ENCODE measurements at regions not wholly inside any gene's neighbourhood (a gene's known extent, or its start where the extent isn't known, plus 50 kb on each side); places are given as distances from the start of the nearest gene placed in this dataset.

DNA sequence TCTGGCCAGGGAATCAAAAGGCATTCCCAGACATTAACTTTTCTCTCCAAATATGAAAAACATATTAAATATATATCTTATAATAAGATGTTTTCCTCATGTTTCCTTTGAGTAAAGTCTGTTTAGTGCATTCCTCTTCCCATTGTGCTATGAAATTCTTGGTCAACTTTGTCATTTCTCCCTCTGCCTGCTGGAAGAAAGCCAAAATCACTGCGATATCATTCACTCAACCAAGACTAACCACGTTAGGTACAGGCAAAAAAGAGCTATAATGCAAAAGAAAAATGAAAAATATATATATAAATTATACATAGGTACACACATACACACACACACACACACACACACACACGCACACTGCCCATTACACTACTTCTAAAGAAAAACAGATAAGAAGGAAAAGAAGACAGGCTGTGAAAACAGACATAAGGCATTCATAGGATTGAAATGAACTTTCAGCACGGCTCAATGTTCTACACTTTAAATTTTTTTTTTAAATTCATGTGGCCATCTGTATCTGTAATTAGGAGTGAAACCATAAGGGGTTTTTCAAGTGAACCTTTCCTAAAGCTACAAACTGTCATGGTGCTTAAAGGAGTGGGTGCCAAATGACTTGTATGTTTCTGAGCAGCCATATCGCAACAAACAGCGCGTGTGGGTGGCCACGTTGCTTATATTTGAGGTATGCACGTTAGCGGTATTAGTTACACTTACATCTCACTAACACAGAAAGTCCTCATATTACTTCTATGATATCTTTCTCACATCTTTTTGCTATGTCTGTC lies 71.6 kb upstream of the PSMD7 start (continued):
- TF ChIP-seq, protein P1, sequence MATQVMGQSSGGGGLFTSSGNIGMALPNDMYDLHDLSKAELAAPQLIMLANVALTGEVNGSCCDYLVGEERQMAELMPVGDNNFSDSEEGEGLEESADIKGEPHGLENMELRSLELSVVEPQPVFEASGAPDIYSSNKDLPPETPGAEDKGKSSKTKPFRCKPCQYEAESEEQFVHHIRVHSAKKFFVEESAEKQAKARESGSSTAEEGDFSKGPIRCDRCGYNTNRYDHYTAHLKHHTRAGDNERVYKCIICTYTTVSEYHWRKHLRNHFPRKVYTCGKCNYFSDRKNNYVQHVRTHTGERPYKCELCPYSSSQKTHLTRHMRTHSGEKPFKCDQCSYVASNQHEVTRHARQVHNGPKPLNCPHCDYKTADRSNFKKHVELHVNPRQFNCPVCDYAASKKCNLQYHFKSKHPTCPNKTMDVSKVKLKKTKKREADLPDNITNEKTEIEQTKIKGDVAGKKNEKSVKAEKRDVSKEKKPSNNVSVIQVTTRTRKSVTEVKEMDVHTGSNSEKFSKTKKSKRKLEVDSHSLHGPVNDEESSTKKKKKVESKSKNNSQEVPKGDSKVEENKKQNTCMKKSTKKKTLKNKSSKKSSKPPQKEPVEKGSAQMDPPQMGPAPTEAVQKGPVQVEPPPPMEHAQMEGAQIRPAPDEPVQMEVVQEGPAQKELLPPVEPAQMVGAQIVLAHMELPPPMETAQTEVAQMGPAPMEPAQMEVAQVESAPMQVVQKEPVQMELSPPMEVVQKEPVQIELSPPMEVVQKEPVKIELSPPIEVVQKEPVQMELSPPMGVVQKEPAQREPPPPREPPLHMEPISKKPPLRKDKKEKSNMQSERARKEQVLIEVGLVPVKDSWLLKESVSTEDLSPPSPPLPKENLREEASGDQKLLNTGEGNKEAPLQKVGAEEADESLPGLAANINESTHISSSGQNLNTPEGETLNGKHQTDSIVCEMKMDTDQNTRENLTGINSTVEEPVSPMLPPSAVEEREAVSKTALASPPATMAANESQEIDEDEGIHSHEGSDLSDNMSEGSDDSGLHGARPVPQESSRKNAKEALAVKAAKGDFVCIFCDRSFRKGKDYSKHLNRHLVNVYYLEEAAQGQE (IDR thresholded peaks at IDR 0.05; ENCODE audit: low read depth, low read length) = no peak

DNA sequence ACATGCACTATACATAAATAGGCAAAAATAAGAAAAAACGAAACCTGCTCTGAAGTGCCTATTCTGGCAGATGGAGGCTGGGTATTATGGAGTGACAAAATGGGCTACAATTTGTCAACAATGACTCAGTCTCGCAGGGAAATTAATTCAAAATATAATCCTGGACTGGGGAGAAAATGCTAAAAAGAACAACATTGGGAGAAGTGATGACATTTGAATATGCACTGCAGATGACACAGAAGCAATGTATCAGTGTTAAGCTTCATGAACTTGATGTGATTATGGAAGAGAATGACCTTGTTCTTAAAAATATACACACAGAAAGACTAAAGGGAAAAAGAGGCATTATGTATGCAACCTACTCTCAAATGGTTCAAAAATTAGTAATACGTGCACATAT lies 74.8 kb upstream of the PSMD7 start:
- Histone ChIP-seq H3K4me3 (ENCODE audit: low read depth in 2 of 2, low read length in 1 of 2) (no peak overlapping the region), H3K9me3 (no peaks in the 10 kb centered on the region), H3K27ac (ENCODE audit: low read depth in 2 of 2, low read length in 1 of 2) (no peak overlapping the region), H3K36me3 (replicated peaks in 1 of 2; ENCODE audit: control insufficient read depth in 1 of 2, insufficient read depth in 2 of 2, low read length in 1 of 2) (no peaks in the 10 kb centered on the region), H3K4me2 (no peak overlapping the region), H2AFZ (ENCODE audit: low read depth) (no peak overlapping the region), H3F3A (replicated peaks; ENCODE audit: insufficient read depth) (no peaks in the 10 kb centered on the region), H4K20me1 (ENCODE audit: insufficient read depth) (no peaks in the 10 kb centered on the region), H3K79me2 (ENCODE audit: insufficient read depth) (no peaks in the 10 kb centered on the region), H3K4me1 (ENCODE audit: control insufficient read depth in 1 of 2, insufficient read depth in 2 of 2, low read depth in 1 of 2, low read length in 1 of 2) (no peaks in the 10 kb centered on the region), H3K9ac (no peak overlapping the region), H3K27me3 (ENCODE audit: insufficient read depth) (no peaks in the 10 kb centered on the region), H3K9me2 (no peaks in the 10 kb centered on the region)
- ChIA-PET POLR2A (no interaction called here), CTCF (interaction anchor here (2.0 kb wide), 1 partner anchor 54 kb away, joined by 4 read pairs; no protein-coding TSS in a partner anchor)
- WGBS (ENCODE audit: low lambda C conversion rate) = 29% methylated on average over 3 of the region's 3 CpGs
- no peak for DNase-seq
- TF ChIP-seq, protein P1 (IDR thresholded peaks at IDR 0.05; ENCODE audit: low read depth, low read length) = no peak
- TF ChIP-seq, protein P2, sequence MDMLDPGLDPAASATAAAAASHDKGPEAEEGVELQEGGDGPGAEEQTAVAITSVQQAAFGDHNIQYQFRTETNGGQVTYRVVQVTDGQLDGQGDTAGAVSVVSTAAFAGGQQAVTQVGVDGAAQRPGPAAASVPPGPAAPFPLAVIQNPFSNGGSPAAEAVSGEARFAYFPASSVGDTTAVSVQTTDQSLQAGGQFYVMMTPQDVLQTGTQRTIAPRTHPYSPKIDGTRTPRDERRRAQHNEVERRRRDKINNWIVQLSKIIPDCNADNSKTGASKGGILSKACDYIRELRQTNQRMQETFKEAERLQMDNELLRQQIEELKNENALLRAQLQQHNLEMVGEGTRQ (IDR thresholded peaks at IDR 0.05; ENCODE audit: borderline replicate concordance, low read depth, low read length) = no peak
- TF ChIP-seq JUND (IDR thresholded peaks at IDR 0.05) (no peak), TAF1 (IDR thresholded peaks at IDR 0.05; ENCODE audit: borderline replicate concordance, low read depth, low read length) (no peak), FOXJ3 (CRISPR knock-in tag; IDR thresholded peaks at IDR 0.05) (no peak), NRF1 (IDR thresholded peaks at IDR 0.05; ENCODE audit: low read depth, low read length) (no peak), GABPA (IDR thresholded peaks at IDR 0.05; ENCODE audit: low read depth) (no peak), RXRA (IDR thresholded peaks at IDR 0.05; ENCODE audit: borderline replicate concordance, low read depth) (no peak), MXI1 (IDR thresholded peaks at IDR 0.05; ENCODE audit: low read depth, low read length) (no peak), EP300 (IDR thresholded peaks at IDR 0.05; ENCODE audit: borderline replicate concordance in 1 of 2, low read depth in 1 of 2, low read length in 1 of 2) (no peak), RFX5 (IDR thresholded peaks at IDR 0.05; ENCODE audit: low read length) (no peak), EZH2phosphoT487 (IDR thresholded peaks at IDR 0.05; ENCODE audit: borderline replicate concordance, low read depth) (no peak), MEF2A (IDR thresholded peaks at IDR 0.05; ENCODE audit: borderline replicate concordance, low read depth) (no peak), SIN3A (IDR thresholded peaks at IDR 0.05; ENCODE audit: borderline replicate concordance, low read depth, low read length) (no peak), RCOR1 (IDR thresholded peaks at IDR 0.05; ENCODE audit: low read length) (no peak)
- TF ChIP-seq, protein P3, sequence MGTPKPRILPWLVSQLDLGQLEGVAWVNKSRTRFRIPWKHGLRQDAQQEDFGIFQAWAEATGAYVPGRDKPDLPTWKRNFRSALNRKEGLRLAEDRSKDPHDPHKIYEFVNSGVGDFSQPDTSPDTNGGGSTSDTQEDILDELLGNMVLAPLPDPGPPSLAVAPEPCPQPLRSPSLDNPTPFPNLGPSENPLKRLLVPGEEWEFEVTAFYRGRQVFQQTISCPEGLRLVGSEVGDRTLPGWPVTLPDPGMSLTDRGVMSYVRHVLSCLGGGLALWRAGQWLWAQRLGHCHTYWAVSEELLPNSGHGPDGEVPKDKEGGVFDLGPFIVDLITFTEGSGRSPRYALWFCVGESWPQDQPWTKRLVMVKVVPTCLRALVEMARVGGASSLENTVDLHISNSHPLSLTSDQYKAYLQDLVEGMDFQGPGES (IDR thresholded peaks at IDR 0.05; ENCODE audit: low read depth, low read length) = no peak
- TF ChIP-seq, protein P4, sequence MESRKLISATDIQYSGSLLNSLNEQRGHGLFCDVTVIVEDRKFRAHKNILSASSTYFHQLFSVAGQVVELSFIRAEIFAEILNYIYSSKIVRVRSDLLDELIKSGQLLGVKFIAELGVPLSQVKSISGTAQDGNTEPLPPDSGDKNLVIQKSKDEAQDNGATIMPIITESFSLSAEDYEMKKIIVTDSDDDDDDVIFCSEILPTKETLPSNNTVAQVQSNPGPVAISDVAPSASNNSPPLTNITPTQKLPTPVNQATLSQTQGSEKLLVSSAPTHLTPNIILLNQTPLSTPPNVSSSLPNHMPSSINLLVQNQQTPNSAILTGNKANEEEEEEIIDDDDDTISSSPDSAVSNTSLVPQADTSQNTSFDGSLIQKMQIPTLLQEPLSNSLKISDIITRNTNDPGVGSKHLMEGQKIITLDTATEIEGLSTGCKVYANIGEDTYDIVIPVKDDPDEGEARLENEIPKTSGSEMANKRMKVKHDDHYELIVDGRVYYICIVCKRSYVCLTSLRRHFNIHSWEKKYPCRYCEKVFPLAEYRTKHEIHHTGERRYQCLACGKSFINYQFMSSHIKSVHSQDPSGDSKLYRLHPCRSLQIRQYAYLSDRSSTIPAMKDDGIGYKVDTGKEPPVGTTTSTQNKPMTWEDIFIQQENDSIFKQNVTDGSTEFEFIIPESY (IDR thresholded peaks at IDR 0.05; ENCODE audit: borderline replicate concordance, low read depth) = no peak
- TF ChIP-seq, protein P5, sequence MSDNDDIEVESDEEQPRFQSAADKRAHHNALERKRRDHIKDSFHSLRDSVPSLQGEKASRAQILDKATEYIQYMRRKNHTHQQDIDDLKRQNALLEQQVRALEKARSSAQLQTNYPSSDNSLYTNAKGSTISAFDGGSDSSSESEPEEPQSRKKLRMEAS (IDR thresholded peaks at IDR 0.05; ENCODE audit: low read depth) = no peak

All from SK-N-SH (cell line).